Hypothalamus (tissue), 51 donors: ENCODE measurements at regions not wholly inside any gene's neighbourhood (a gene's known extent, or its start where the extent isn't known, plus 50 kb on each side); places are given as distances from the start of the nearest gene placed in this dataset.
A peak's percentile ranks its signal among the peaks of the same experiment; 100 is the strongest.

ENCODE experiments used
- DNase-seq, 51 donors: peaks; one replicate each; lab custom pipeline; 2025; lab: John Stamatoyannopoulos, UW

DNA sequence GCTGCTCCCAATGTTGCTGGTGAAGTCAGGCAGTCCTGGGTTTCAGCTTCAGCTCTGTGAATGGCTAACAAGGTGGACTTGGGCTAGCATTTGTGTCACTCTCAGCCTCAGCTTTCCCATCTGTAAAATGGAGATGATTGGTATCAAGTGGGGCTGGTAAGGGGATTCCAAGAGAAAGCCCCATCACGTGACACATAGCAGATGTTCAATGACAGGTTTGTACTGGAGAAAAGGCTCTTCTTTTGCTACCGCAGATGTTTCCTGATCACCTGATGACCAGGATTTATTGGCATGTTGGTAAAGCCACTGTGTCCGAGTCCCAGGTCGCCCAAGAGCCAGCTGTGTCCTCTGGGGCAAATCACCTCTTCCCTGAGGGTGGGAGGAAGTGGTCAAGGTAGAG lies 335.0 kb downstream of the MATN1 start:
- no peak for DNase-seq

DNA sequence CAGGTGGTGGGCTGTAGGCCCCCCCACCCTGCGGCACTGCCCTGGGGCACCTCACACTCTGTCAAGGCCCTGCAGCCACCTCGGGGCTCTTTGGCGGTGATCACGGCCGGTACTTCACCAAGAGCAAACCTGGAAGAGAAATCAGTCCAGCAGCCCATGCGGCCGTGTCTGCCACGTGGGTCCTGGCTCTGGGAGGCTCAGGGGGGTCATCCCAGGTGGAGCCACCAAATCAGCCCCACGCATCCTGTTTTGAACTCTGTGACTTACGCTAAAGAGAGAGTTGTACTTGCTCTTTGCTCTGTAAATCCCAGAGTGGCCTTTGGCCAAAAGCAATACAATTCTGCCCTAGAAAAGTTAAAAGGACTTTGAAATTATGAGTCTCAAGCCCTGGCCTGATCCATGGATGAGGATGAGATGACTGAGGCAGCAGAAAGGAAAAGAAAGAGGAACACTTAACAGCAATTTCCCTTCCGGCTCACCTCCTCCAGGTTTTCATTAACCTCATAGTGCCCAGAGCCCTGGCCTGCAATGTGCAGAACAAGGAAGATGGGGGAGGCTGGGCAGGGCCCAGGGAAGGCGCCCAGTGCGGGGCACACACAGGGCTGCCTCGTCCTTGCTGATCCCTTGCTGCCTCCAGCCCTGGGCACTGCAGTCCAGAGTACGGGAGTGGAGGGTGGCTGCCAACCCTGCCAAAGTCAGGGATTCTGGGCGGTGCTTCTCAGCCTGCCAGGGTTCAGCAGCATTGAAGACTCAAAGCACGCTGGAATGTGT lies 337.0 kb downstream of the MATN1 start:
- DNase-seq, result no peak

DNA sequence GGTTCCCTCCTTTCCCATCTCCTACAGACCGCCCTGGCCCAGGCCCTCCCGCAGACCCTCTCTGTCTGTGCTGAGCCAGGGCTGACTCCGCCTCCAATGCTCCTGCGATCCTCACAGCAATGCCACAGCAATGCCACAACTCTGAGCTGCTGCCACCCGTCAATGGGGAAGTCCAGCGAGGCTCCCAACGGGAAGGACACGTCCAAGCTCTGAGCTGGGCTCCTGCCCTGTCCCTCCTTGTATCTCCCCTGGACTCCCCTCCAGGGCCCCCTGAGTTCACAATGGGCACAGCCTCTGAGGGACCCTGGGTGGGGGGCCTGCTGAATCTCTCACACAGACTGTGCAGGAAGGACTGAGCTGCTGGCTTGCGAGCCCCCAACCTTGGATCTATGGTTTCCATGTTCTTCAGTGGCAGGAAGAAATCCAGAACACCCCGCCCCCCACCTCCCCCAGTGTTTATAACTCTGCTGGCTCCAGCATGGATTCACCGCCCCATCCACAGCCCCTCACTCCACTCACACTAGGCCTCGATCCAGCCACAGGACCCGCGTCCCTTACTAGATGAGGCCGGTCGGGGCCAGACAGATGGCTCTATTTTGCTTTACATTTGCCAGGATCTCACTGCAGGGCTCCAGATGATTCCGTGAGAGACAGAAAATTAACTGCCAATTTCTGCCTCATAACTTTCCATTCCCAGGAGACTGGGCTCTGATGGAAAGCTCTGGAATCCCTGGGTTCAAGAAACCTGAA lies 338.0 kb downstream of the MATN1 start:
- no peak for DNase-seq

DNA sequence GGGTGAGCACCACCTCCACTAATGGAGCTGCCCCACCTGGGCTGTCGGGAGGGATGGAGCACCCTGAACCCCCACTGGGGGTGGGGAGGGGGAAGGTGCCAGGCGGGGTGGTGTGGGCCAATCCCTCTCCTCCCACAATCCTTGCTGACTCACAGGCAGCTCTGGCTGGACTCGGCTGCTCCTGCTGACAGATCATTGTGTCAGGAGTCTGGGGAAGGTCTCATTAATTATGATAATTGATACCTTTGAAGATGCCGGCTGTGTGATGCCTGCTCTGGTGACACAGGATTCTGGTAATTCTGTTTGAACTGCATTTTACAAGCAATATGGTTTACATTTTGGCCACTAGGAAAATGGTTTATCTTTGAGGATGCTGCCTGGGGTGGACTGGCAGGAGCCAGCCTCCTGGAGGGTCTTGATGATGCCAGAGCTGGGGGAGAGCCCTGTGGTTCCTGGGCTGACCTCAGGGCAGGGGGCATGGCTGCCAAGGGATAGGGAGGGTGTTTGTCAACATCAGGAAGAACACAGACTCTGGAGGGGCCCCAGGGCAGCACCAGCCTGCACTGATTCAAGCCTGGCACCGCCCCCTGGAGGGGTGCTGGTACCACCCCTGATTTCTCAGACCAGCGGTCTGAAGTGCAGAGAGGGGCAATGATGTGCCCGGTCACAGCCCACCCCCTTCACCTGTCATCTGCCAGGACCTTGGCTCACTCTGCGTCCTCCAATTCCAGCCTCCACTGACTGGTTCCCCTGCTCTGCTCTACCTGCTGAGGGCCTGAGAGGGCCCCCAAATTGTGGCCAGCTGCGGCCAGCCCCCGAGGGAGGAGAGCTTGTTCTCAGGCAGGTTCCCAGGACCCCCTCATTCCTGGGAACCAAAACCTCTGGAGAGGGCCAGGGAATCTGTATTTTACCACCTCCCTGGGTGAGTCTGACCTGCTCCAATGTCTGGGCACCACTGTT lies 338.8 kb downstream of the MATN1 start:
- no peak for DNase-seq

DNA sequence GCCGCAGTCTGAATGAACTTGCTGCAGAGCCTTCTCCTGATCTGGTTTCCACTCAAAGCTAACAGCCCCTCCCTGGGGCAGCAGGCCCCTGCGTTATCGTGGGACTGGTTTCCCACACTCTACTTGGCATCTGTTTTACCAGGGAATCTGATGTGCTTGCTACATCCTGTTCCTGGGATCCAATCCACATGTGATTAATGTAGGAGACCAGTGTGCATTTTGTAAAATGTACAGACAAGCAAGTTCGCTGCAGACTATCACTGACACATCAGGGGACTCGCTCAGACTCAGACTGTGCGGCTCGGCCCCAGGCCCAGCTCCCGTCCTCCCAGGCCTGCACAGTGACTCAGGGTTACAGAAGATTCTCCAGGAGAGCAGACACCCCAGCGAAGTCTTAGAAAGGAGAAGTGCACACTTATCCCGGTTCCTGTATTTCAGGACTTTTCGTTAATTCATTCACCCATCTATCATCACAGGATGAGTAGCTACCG lies 340.1 kb downstream of the MATN1 start:
- DNase-seq, result no peak

DNA sequence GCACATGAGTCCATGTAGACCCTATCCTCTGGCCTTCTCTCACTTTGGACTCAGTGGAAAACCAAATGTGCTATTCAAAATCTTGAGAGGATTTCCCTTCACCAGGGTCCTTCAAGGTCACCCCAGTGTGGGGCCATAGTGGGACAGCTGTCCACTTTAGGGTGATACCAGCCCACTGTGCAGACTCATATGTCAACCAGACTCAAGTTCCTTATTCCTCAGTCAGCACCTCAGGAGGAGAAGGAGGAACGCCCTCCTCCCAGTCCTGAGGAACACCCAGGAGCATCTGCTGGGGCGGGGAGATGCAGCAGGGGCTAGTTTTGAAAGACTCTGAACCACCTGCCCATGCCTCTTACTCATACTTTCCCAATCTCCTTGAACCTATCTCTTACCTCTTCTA lies 340.9 kb downstream of the MATN1 start:
- DNase-seq, result no peak

DNA sequence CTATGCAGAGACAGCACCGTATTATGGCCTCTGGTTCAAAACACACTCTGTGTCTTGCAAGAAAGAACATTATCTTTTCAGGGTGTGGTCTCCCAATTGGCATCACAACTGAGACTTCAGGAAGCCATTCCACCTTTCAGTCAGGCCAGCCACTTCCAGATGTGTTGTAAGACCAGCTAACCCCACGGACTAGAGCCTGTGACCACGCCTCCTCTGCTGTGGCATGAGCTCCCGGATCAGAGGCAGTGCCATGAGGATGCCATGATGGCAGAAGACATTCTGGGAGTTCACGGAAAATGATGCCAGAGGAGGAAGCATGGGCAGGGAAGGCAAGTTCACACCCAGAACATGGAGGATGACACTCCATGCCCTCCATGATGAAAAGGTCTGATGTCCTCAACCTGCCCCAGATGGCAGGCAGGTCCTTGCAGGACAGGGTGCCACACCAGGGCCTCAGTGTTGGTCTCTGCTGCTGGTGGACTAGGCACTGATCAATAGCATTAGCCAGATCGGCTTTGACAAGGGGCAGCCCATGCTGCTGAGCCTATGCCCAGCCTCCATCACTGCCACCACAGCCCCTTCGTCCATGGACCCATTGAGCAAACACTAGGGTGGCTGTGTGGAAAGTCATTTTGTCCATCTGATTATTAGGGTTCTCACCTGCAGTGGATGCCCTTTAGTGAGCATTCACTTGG lies 341.6 kb downstream of the MATN1 start:
- DNase-seq, result no peak

DNA sequence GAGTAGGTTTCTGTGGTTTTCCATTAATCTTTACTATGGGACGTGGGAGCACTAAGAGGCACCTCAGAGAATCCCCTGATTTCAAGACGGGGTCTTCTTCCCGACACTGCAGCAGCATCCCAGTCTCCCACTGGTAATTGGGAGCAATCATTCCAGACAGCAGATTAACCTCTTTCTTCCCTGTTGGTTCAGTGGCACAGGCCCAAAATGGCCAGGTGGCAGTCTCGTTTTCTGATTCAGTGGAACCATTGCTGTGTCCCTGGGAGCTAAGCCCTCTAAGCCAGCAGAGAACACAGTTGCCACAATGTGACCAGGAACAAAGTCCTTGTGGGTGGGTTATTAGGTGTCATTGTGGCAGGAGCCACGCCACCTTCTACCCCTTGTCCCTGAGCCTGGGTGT lies 342.1 kb downstream of the MATN1 start:
- DNase-seq, result no peak

DNA sequence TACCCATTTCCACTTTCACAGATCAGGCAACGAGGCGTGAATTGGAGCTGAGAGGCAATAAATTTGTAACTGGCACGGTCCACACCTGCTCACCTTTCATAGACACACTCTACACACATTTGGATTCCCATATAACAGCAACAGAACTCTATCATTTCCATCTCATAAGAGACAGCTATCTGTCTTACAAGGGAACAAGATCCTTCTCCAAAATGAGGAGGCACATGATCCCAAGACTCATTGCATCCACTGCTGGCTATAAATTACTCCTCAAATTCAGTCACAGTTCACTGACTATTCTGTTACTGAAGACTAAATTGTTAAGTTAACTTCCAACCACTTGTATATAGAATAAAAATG lies 342.8 kb downstream of the MATN1 start:
- DNase-seq, result no peak

DNA sequence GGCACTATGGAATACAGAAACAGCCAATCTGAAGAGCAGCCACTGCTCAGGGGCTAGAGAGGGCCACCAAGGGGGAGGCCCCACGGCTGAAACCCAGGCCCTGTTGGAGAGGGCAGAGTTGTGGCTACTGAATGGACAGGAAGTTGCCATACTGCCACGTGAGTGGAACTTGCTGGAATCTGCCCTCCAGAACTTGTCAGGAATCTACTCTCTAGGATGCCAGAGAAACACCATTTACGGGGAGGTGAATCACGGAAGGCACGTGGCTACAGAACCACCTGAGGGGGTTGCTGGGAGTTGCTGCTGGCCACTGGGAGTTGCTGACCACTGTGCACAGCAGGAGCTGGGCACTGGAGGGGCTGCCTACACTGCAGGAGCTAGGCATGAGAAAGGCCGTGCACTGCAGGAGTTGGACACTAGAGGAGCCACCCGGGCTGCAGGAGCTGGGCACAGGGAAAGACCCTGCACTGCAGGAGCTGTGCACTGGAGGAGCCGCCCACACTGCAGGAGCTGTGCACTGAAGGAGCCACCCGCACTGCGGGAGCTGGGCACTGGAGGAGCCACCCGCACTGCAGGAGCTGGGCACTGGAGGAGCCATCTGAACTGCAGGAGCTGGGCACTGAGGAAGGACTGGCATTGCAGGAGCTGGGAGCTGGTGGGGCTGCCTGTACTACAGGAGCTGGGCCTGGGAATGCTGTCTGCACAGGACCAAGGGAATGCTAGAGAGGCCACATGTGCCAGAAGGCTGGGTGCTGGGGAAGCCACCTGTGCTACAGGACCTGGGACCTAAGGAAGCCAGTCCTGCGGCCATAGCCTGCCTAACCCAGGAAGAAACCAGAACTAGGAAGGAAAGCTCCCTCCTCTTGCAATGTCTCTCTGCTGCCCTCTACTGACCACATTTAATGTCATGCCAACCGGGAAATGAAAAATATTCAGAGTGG lies 343.4 kb downstream of the MATN1 start:
- DNase-seq, result peak in 37 of 51 donors; percentile 3 to 74 (median 34)

DNA sequence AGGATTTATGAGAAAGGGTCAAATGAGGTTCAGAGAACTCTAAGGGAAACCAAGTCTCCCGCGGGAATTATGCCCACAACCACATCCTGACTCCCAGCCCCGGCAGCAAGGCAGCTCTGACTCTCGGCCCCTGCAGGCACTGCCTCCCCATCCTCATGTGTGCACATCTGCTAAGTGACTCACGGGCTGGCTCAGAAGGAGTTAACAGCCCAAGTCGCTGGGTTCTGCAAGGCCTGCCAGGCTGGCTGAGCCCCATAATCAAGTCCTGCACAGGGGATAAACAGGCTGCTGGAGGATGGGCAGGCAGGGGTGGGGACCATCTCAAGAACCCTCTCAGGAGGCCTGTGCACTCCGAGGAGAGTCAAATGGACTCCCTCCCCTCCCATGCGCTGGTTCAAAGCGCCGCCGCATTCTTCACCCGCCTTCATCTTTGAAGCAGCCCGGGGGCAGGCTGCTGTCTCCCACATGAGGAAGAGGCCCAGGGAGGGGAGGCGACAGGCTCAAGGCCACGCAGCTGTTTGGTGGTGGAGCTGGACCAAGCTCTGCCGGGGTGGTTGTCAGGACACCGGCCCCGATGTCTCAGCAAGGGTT lies 344.3 kb downstream of the MATN1 start:
- no peak for DNase-seq

DNA sequence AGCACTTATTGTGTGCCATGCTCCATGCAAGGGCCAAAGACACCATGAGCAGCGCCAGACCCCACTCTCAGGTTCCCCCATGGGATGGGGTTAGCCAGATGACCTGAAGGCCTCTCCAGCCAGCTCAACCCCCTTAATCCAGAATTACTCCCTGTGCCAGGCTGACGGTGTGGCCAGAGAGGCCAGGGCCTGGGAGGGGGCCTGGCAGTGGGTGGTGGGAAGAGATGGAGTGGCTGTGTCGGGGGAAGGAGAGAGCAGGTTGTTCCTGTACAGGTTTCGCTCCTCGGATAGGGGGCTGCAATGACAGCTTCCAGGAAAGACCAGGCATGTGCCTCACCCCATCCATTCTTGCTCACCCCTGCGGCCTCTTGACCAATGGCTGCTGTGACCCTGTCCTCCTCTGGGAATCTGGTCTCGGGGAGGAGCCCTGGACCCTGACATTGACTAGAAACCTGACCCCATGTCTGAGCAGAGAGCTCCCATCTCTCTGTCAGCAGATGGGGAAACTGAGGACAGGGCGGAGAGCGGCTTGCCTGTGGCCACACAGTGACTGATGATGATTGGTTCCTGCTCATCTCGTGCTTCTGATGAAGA lies 345.3 kb downstream of the MATN1 start:
- no peak for DNase-seq

DNA sequence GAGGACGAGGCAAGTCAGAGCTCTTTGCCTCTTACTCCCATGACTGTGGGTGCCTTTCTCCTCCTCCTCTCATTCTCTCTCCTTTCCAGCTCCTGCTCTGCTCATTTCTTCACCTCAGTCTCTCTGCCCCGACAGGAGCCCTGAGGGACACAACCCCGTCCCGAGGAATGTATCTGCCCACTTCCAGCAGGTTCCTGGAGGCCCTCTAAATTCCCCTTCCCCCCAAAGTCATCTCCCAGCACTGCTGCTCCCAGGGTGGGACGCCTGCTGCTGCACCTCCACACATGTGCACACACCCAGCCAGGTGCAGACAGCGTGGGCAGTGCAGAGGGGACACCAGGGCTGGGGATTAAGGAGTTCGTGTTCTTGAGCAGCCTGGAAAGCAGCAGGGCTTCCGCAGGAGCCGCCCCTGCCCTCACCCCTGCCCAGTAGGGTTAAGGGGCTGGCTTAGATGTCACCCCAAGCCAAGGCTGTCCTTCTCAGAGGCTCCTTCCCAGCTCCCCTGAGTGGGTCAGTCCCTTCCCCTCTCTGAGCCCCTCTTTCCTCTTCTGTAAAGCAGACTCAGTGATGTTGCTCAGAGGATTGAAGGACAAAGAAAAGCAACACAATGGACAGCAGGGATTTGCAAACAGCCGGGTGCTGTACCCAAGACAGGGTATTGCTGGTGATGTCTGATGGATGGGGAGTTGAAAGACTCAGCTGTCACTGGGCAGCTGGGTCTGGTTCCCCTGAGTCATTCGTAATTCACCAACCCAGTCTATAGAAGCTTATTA lies 346.0 kb downstream of the MATN1 start:
- no peak for DNase-seq

DNA sequence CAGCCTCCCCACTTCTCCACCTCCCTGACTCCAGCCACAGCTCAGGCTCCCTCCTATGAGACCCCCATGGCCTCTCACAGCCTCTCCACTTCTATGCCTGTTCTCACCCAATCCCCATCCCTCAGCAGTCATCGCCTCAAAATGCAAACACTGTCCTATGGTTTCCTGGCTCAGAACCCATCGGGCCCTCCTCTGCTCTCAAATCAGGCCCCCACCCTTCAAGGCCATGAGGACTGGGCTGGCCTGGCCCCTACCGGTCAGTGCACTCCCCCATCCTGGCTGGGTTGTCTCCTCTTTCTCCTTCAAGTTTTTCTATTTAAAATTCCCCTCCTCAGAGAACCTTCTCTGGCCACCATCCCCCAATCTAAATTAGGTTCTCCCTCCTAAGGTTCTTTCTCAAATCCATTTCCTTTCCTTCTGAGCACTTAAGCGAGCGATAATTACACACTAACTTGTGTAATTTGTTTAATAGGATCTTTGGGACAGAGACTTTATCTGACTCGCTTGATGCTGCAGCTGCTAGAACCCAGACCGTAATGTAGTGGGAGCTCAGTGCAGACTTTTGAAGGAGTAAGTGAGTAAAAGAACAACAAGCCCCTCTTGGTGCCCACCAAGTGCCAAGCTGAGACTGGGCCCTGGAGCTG lies 347.2 kb downstream of the MATN1 start:
- no peak for DNase-seq

DNA sequence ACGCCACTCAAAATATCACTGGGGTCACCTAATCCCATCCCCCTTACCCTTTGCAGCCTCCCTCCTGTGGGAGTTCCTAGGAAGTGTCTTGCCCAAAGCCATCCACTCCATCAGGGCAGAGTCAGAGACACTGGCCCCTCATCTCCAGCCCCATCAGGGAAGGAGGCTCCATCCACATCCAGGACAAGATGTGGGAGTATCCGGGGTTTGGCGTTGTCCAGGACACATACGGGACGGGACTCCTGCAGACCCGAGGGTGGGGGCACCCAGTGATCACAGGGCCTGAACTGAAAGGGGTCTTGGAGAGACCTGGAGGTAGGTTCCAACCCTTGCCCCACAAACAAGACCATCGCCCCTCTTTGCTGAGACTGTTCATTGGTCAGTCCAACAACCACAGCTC lies 348.2 kb downstream of the MATN1 start:
- no peak for DNase-seq

DNA sequence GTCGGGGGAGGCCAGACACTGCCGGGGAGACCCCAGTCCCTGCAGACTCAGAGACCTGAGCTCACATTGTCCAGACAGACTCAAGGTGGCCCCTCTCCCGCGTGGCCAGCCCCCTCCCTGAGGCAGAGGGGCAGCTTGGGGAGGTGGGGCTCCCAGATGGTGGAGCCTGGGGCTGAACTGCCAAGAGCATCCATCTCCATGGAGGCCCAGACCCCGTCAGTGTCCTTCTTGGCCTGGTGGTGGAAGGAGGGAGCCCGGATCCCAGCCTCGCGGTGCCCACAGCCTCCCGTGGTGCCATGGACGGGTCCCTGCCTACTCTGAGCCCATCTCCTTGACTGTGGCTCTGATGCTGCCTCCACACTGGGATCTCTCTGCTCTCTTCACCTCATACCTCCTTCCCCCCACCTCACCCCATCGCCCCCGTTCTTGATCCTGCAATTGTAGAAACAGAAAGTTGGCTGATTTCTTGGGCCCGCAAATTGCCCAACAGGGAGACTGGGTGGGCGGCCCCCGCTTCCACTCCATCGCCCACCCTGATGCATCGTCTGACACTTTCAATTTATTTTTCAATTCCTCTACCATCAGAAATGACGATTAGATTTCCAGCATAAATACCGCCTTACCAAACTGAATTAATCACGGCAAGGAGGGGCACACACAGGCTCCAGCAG lies 348.9 kb downstream of the MATN1 start:
- DNase-seq, result no peak
